ENCODE measurements at regions not wholly inside any gene's neighbourhood (a gene's known extent, or its start where the extent isn't known, plus 50 kb on each side); places are given as distances from the start of the nearest gene placed in this dataset.

- TF ChIP-seq POLR2AphosphoS5 (IDR thresholded peaks at IDR 0.05; ENCODE audit: low read depth, low read length) (no peak), POLR2A (IDR thresholded peaks at IDR 0.05; ENCODE audit: low read depth, low read length) (no peak)
Measured at GRCh38 chr14:38127784-38128183, 79.9 kb upstream of the SSTR1 start.
